Keratinocyte (primary cell): ENCODE measurements at regions not wholly inside any gene's neighbourhood (a gene's known extent, or its start where the extent isn't known, plus 50 kb on each side); places are given as distances from the start of the nearest gene placed in this dataset.

ENCODE experiments used
- DNase-seq: peaks from one replicate; pipeline ENCODE4 v3.0.0-alpha.2; 2011; ENCODE audit warnings: low read depth, missing footprints, low spot score
- FAIRE-seq: peaks from 2 replicates; lab custom pipeline; 2011; peaks lifted over from hg19 to GRCh38; lab: Jason Lieb, UNC
- H2AFZ ChIP-seq: 2 replicates; pipeline ENCODE4 v1.6.0; 2012; ENCODE audit warnings: low read length, control low read depth, inconsistent platforms; ENCODE audit not compliant: control insufficient read depth
- H3K27ac ChIP-seq: 2 replicates; pipeline ENCODE4 v1.5.1; 2011; ENCODE audit warnings: low read length; ENCODE audit not compliant: control insufficient read depth, insufficient read depth
- H3K27me3 ChIP-seq: 3 replicates; pipeline ENCODE4 v1.6.0; 2011; ENCODE audit warnings: low read length; ENCODE audit not compliant: control insufficient read depth, insufficient read depth; ENCODE audit errors: extremely low read depth
- H3K36me3 ChIP-seq, 2 experiments: 2 replicates in 1 of 2; 3 replicates in 1 of 2; pipeline ENCODE4 v1.5.1; 2011; ENCODE audit warnings: low read length in 2 of 2, mild to moderate bottlenecking in 1 of 2; ENCODE audit not compliant: control insufficient read depth in 2 of 2, insufficient read depth in 2 of 2; ENCODE audit errors: extremely low read depth in 1 of 2
- H3K4me1 ChIP-seq: 3 replicates; pipeline ENCODE4 v1.5.1; 2011; ENCODE audit warnings: low read length; ENCODE audit not compliant: control insufficient read depth, insufficient read depth; ENCODE audit errors: extremely low read depth
- H3K4me2 ChIP-seq: 3 replicates; pipeline ENCODE4 v1.6.0; 2011; ENCODE audit warnings: low read depth, low read length; ENCODE audit not compliant: control insufficient read depth, insufficient read depth; ENCODE audit errors: extremely low read depth
- H3K4me3 ChIP-seq, 3 experiments: fragments of 200-600 bp in 1 of 3; sonication (generic) in 1 of 3; 2 replicates in 2 of 3; 3 replicates in 1 of 3; pipeline ENCODE4 v1.5.1; 2011 to 2016; ENCODE audit warnings: low read length in 3 of 3, mild to moderate bottlenecking in 3 of 3, control low read depth in 2 of 3, inconsistent platforms in 1 of 3, low read depth in 1 of 3, mixed read lengths in 1 of 3, mixed run types in 1 of 3, moderate library complexity in 1 of 3; ENCODE audit not compliant: control insufficient read depth in 2 of 3, insufficient read depth in 2 of 3; ENCODE audit errors: extremely low read depth in 1 of 3
- H3K79me2 ChIP-seq: 2 replicates; pipeline ENCODE4 v1.6.0; 2012; ENCODE audit warnings: low read length; ENCODE audit not compliant: control insufficient read depth, insufficient read depth
- H3K9ac ChIP-seq: 3 replicates; pipeline ENCODE4 v1.6.0; 2011; ENCODE audit warnings: low read length; ENCODE audit not compliant: control insufficient read depth, insufficient read depth; ENCODE audit errors: extremely low read depth
- H3K9me1 ChIP-seq: 3 replicates; pipeline ENCODE4 v1.6.0; 2011; ENCODE audit warnings: low read length; ENCODE audit not compliant: control insufficient read depth, insufficient read depth; ENCODE audit errors: extremely low read depth
- H3K9me3 ChIP-seq: 2 replicates; pipeline ENCODE4 v1.5.1; 2012; ENCODE audit warnings: low read depth, low read length; ENCODE audit not compliant: control insufficient read depth
- H4K20me1 ChIP-seq: 3 replicates; pipeline ENCODE4 v1.6.0; 2011; ENCODE audit warnings: low read length; ENCODE audit not compliant: control insufficient read depth, insufficient read depth; ENCODE audit errors: extremely low read depth
- EZH2 ChIP-seq: IDR thresholded peaks from one replicate; pipeline ENCODE4 v1.6.1; 2012; ENCODE audit warnings: inconsistent platforms, mild to moderate bottlenecking, low read length, moderate library complexity
- dilution Hi-C: fragments of 300-500 bp; cut with MboI; formaldehyde crosslinking; loops from one replicate; pipeline ENCODE4 v1.7.0; 2020; ENCODE audit warnings: low sequenced_read_pairs; ENCODE audit not compliant: extremely low pct_ligation_motif_present
- TF ChIP-seq, protein P1 (sequence below), 3 experiments: IDR thresholded peaks in 1 of 3; conservative IDR thresholded peaks in 1 of 3; optimal IDR thresholded peaks in 1 of 3; 2 replicates in 2 of 3; 3 replicates in 1 of 3; pipeline versions ENCODE3 to v1.5.1; 2011; ENCODE audit warnings: low read length in 3 of 3, mild to moderate bottlenecking in 3 of 3, moderate library complexity in 2 of 3, control low read depth in 1 of 3, inconsistent platforms in 1 of 3; ENCODE audit not compliant: insufficient read depth in 2 of 3; ENCODE audit errors: extremely low read depth in 1 of 3

DNA sequence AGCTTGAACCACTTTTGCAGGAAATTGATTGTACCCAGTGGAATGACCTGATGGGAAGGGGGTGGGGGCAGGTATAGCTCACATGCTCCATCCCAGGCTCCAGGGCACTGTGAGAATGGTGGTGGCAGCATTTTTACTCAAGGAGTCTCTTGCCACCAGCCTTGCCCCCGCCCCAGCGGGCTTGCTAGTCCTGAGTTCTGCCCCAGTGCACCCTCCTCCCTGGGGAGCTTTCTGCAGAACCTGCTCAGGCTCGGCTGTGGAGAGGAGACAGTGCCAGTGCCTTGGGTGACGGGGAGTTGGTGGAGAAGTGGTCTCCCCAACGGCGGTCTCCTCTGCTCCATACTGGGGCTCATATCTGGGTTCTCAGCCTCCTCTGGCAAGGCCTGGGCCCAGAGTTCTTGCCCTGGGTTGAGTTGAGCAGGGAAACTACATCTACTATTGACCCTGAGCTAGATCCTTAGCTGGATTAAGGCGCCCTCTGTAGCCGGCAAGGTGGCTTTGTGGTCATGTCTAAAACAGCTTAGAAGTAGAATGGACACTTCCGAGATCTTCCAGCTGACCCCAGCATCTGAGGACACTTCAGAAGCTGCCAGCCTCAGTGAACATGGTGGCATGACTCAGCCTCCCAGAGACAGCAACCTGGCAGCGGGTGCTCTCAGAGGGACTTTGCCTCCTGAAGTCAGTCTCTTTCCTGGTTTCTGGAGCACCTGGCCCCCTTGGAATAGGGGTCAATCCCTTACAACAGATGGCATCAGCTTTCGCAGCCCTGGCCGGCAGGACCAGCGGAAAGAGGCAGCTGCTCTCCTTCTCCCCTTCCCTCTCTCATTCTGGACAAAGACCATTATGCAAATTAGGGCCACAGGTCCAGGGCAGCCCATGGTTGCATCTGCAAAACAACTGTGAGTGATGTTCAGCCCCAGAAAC is 363.4 kb upstream of the MKI67 start:
- TF ChIP-seq EZH2 = no peak
- TF ChIP-seq, protein P1, sequence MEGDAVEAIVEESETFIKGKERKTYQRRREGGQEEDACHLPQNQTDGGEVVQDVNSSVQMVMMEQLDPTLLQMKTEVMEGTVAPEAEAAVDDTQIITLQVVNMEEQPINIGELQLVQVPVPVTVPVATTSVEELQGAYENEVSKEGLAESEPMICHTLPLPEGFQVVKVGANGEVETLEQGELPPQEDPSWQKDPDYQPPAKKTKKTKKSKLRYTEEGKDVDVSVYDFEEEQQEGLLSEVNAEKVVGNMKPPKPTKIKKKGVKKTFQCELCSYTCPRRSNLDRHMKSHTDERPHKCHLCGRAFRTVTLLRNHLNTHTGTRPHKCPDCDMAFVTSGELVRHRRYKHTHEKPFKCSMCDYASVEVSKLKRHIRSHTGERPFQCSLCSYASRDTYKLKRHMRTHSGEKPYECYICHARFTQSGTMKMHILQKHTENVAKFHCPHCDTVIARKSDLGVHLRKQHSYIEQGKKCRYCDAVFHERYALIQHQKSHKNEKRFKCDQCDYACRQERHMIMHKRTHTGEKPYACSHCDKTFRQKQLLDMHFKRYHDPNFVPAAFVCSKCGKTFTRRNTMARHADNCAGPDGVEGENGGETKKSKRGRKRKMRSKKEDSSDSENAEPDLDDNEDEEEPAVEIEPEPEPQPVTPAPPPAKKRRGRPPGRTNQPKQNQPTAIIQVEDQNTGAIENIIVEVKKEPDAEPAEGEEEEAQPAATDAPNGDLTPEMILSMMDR (optimal IDR thresholded peaks at IDR 0.05 in 1 of 3, IDR thresholded peaks at IDR 0.05 in 1 of 3, conservative IDR thresholded peaks at IDR 0.05 in 1 of 3; ENCODE audit: extremely low read depth in 1 of 3, insufficient read depth in 2 of 3, low read length in 3 of 3) = no peak
- H3K36me3 ChIP-seq = no peaks in the 10 kb centered on the region
- no peaks in the 10 kb centered on the region for H3K9me3 ChIP-seq
- no peaks in the 10 kb centered on the region for H4K20me1 ChIP-seq
- no peak overlapping the region for H3K4me2 ChIP-seq
- H3K79me2 ChIP-seq = no peaks in the 10 kb centered on the region
- no peaks in the 10 kb centered on the region for H3K9me1 ChIP-seq
- H3K4me3 ChIP-seq = no peak overlapping the region
- H2AFZ ChIP-seq = no peak overlapping the region
- no peaks in the 10 kb centered on the region for H3K4me1 ChIP-seq
- dilution Hi-C loops = no loop called here
- FAIRE-seq (no peak), DNase-seq (no peak)
- H3K27me3 ChIP-seq = no peaks in the 10 kb centered on the region
- H3K9ac ChIP-seq = no peak overlapping the region
- no peak overlapping the region for H3K27ac ChIP-seq

GRCh38 chr10:128491686-128492085 is 365.5 kb upstream of the MKI67 start:
- H3K4me1 ChIP-seq = no peaks in the 10 kb centered on the region
- no peak overlapping the region for H3K9ac ChIP-seq
- no peak overlapping the region for H2AFZ ChIP-seq
- no peak overlapping the region for H3K27ac ChIP-seq
- DNase-seq = no peak
- no peak overlapping the region for H3K4me3 ChIP-seq
- peaks cover 2% of the 10 kb centered on the region for H3K9me3 ChIP-seq
- no peak overlapping the region for H3K4me2 ChIP-seq
- H4K20me1 ChIP-seq = no peaks in the 10 kb centered on the region
- no peaks in the 10 kb centered on the region for H3K27me3 ChIP-seq
- H3K79me2 ChIP-seq = no peaks in the 10 kb centered on the region
- dilution Hi-C loops = no loop called here
- TF ChIP-seq EZH2 = no peak
- TF ChIP-seq, protein P1 (optimal IDR thresholded peaks at IDR 0.05 in 1 of 3, IDR thresholded peaks at IDR 0.05 in 1 of 3, conservative IDR thresholded peaks at IDR 0.05 in 1 of 3; ENCODE audit: extremely low read depth in 1 of 3, insufficient read depth in 2 of 3, low read length in 3 of 3) = no peak
- H3K9me1 ChIP-seq = no peaks in the 10 kb centered on the region
- no peak for FAIRE-seq
- no peaks in the 10 kb centered on the region for H3K36me3 ChIP-seq
